HG03469 (cell line): ENCODE measurements at regions not wholly inside any gene's neighbourhood (a gene's known extent, or its start where the extent isn't known, plus 50 kb on each side); places are given as distances from the start of the nearest gene placed in this dataset.

Experiments used
- ATAC-seq: cut with Tn5 transposase; IDR thresholded peaks from one replicate; pipeline ENCODE4 v1.9.1; 2021; ENCODE audit warnings: mild to moderate bottlenecking, moderate library complexity, moderate number of reproducible peaks; ENCODE audit not compliant: unreplicated experiment

GRCh38 chr6:121810158-121811032 lies 374.9 kb downstream of the GJA1 start:
- ATAC-seq = no peak

- no peak for ATAC-seq
These were observed 375.7 kb downstream of the GJA1 start for GRCh38 chr6:121811106-121811505.

GRCh38 chr6:121816361-121816760 lies 380.9 kb downstream of the GJA1 start:
- no peak for ATAC-seq

- no peak for ATAC-seq
These were observed 381.6 kb downstream of the GJA1 start for GRCh38 chr6:121816906-121817540.

GRCh38 chr6:121823437-121823851 lies 388.0 kb downstream of the GJA1 start:
- no peak for ATAC-seq

GRCh38 chr6:121826156-121826810 lies 390.8 kb downstream of the GJA1 start:
- ATAC-seq = no peak

- ATAC-seq = no peak
These were observed 392.9 kb downstream of the GJA1 start for GRCh38 chr6:121828146-121828886.

- ATAC-seq = no peak
These were observed 395.3 kb downstream of the GJA1 start for GRCh38 chr6:121830736-121831135.

- no peak for ATAC-seq
These were observed 400.2 kb downstream of the GJA1 start for GRCh38 chr6:121835662-121836061.

GRCh38 chr6:121837545-121838229 lies 402.2 kb downstream of the GJA1 start:
- ATAC-seq = no peak

- ATAC-seq = no peak
These were observed 403.4 kb downstream of the GJA1 start for GRCh38 chr6:121838842-121839241.

GRCh38 chr6:121839896-121840295 lies 404.4 kb downstream of the GJA1 start:
- no peak for ATAC-seq

- no peak for ATAC-seq
These were observed 409.5 kb downstream of the GJA1 start for GRCh38 chr6:121844898-121845297.

- ATAC-seq = no peak
These were observed 412.5 kb downstream of the GJA1 start for GRCh38 chr6:121847806-121848522.

GRCh38 chr6:121848523-121849255 lies 413.2 kb downstream of the GJA1 start:
- no peak for ATAC-seq

GRCh38 chr6:121849477-121849876 lies 414.0 kb downstream of the GJA1 start:
- peak; percentile 90 for ATAC-seq

- ATAC-seq = no peak
These were observed 415.6 kb downstream of the GJA1 start for GRCh38 chr6:121851056-121851455.

- no peak for ATAC-seq
These were observed 418.2 kb downstream of the GJA1 start for GRCh38 chr6:121853686-121854085.

- ATAC-seq = no peak
These were observed 420.1 kb downstream of the GJA1 start for GRCh38 chr6:121855521-121855920.
